ENCODE measurements at regions not wholly inside any gene's neighbourhood (a gene's known extent, or its start where the extent isn't known, plus 50 kb on each side); places are given as distances from the start of the nearest gene placed in this dataset.

- BruUV-seq (replicated peaks): no TSS peak
- no peak overlapping the region for H3K9ac ChIP-seq (replicated peaks; ENCODE audit: extremely low read depth, insufficient read depth, low read length)
- no peak overlapping the region for H3K27ac ChIP-seq (ENCODE audit: insufficient read depth, low read depth, low read length)
- no peaks in the 10 kb centered on the region for H3K4me1 ChIP-seq (ENCODE audit: control insufficient read depth, extremely low read depth, insufficient read depth, low read length)
- FAIRE-seq (no peak), DNase-seq (ENCODE audit: low read depth, low spot score) (no peak)
- no peaks in the 10 kb centered on the region for H3K27me3 ChIP-seq (ENCODE audit: control insufficient read depth in 2 of 2, insufficient read depth in 2 of 2, low read length in 2 of 2)
- TF ChIP-seq, protein P1, sequence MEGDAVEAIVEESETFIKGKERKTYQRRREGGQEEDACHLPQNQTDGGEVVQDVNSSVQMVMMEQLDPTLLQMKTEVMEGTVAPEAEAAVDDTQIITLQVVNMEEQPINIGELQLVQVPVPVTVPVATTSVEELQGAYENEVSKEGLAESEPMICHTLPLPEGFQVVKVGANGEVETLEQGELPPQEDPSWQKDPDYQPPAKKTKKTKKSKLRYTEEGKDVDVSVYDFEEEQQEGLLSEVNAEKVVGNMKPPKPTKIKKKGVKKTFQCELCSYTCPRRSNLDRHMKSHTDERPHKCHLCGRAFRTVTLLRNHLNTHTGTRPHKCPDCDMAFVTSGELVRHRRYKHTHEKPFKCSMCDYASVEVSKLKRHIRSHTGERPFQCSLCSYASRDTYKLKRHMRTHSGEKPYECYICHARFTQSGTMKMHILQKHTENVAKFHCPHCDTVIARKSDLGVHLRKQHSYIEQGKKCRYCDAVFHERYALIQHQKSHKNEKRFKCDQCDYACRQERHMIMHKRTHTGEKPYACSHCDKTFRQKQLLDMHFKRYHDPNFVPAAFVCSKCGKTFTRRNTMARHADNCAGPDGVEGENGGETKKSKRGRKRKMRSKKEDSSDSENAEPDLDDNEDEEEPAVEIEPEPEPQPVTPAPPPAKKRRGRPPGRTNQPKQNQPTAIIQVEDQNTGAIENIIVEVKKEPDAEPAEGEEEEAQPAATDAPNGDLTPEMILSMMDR (IDR thresholded peaks at IDR 0.05; ENCODE audit: extremely low read depth in 1 of 2, insufficient read depth in 1 of 2, low read depth in 1 of 2, low read length in 2 of 2): no peak
- TF ChIP-seq JUN (IDR thresholded peaks at IDR 0.05; ENCODE audit: borderline replicate concordance, insufficient read depth, insufficient read length, low read depth) (no peak), GATA2 (IDR thresholded peaks at IDR 0.05; ENCODE audit: insufficient read depth, insufficient read length, low read depth, low read length) (no peak), MYC (IDR thresholded peaks at IDR 0.05; ENCODE audit: low read depth, low read length) (no peak), POLR2A (IDR thresholded peaks at IDR 0.05; ENCODE audit: low read depth, low read length) (no peak), EZH2 (IDR thresholded peaks at IDR 0.05; ENCODE audit: borderline replicate concordance, low read depth, low read length, severe bottlenecking) (no peak), FOS (IDR thresholded peaks at IDR 0.05; ENCODE audit: borderline replicate concordance, insufficient read depth, low read length) (no peak), POLR2AphosphoS5 (IDR thresholded peaks at IDR 0.05; ENCODE audit: insufficient read depth, low read depth, low read length) (no peak)
- TF ChIP-seq, protein P2, sequence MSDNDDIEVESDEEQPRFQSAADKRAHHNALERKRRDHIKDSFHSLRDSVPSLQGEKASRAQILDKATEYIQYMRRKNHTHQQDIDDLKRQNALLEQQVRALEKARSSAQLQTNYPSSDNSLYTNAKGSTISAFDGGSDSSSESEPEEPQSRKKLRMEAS (IDR thresholded peaks at IDR 0.05; ENCODE audit: insufficient read depth, insufficient read length): no peak
- no peaks in the 10 kb centered on the region for H4K20me1 ChIP-seq (replicated peaks; ENCODE audit: control insufficient read depth, extremely low read depth, insufficient read depth, low read length)
- no peaks in the 10 kb centered on the region for H3K36me3 ChIP-seq (ENCODE audit: control insufficient read depth in 2 of 2, extremely low read depth in 1 of 2, insufficient read depth in 2 of 2, low read length in 2 of 2)
- H3K4me2 ChIP-seq (ENCODE audit: insufficient read depth, low read length): no peak overlapping the region
- intact Hi-C loops (cut with micrococcal nuclease): no loop called here
- ChIA-PET CTCF (no interaction called here), POLR2A (no interaction called here)
- H3K9me1 ChIP-seq (replicated peaks; ENCODE audit: control insufficient read depth, extremely low read depth, insufficient read depth, low read length): no peaks in the 10 kb centered on the region
- no peak overlapping the region for H3K4me3 ChIP-seq (replicated peaks in 1 of 3; ENCODE audit: insufficient read depth in 1 of 3, low read depth in 1 of 3, low read length in 3 of 3)
- no peaks in the 10 kb centered on the region for H3K79me2 ChIP-seq (ENCODE audit: control insufficient read depth, insufficient read depth, low read length)
- no peaks in the 10 kb centered on the region for H3K9me3 ChIP-seq (replicated peaks; ENCODE audit: control insufficient read depth, insufficient read depth, low read length)
- dilution Hi-C loops (cut with MboI; ENCODE audit: extremely low pct_ligation_motif_present, low sequenced_read_pairs): no loop called here
- no peak overlapping the region for H2AFZ ChIP-seq (ENCODE audit: low read depth, low read length)
Observed at GRCh38 chr12:42735861-42736361, 146.4 kb upstream of the PRICKLE1 start.

Measured in endothelial cell of umbilical vein (primary cell).